Cardiac muscle cell (in vitro differentiated cells and primary cell): ENCODE measurements at regions not wholly inside any gene's neighbourhood (a gene's known extent, or its start where the extent isn't known, plus 50 kb on each side); places are given as distances from the start of the nearest gene placed in this dataset.

Experiments
- DNase-seq, 2 donors: peaks; one replicate each; pipeline versions ENCODE4 v3.0.0 to v3.0.0-alpha.2; 2010 to 2017; ENCODE audit warnings: low read depth in 1 of 2, low spot score in 1 of 2
- H3K27ac ChIP-seq: fragments of 200-600 bp; sonication (generic); 2 replicates; pipeline ENCODE4 v1.5.1; 2016
- H3K27me3 ChIP-seq: fragments of 200-600 bp; sonication (generic); 2 replicates; pipeline ENCODE4 v1.6.0; 2016; ENCODE audit warnings: control low read depth
- H3K36me3 ChIP-seq: fragments of 200-600 bp; sonication (generic); 2 replicates; pipeline ENCODE4 v1.5.1; 2016; ENCODE audit warnings: control low read depth
- H3K4me1 ChIP-seq: fragments of 200-600 bp; sonication (generic); 2 replicates; pipeline ENCODE4 v1.8.1; 2017; ENCODE audit warnings: low read depth, mild to moderate bottlenecking, mixed run types
- H3K4me3 ChIP-seq: fragments of 200-600 bp; sonication (generic); 2 replicates; pipeline ENCODE4 v1.5.1; 2016; ENCODE audit warnings: mild to moderate bottlenecking
- H3K9me3 ChIP-seq: fragments of 200-600 bp; sonication (generic); 2 replicates; pipeline ENCODE4 v1.5.1; 2017; ENCODE audit warnings: low read depth, mild to moderate bottlenecking, control low read depth
- TF ChIP-seq, protein P1 (sequence below): IDR thresholded peaks from 2 replicates; pipeline ENCODE4 v1.5.1; 2012; ENCODE audit warnings: low read depth, mild to moderate bottlenecking, low read length

DNA sequence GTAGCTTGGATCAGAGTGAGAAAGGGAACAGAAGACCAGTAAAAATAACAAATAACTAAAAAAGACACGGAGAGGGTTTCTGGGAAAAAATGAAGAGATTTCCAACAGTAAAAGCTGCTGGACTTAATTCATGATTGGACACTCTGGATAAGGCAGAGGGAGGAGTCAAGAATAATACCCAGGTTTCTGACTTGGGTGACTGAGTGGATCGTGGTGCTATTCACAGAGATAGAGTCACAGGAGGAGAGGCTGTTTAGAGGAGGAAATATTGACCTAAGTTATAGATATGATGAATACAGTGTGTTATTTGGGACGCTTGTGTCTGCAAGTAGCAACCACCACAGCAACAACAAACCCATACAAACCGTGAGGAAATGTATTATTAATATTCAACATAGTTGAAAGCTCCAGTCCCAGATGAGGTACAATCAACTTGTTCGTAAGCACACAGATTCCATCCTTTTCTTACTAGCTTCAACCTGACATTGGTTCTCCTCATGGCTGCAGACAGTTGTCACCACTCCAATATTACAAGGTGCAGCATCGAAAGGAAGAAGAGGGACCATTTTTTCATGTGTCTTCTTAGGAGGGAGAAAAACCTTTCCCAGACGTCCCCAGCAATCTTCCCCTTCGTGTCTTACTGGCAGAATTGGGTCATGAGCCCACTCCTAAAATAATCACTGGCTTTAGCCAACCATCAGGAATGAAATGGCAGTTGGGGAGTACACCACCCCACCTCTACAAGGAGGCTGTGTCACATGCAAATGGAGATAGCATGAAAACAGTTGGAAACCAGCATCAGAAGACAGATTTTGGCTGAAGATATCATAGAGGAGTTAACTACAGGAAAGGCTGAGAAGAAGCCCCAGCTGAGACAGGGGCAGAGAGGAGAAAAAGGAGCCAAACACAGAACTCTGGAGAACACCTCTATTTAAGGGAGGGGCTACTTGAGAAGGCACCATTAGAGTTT is 387.8 kb downstream of the SHQ1 start:
- Histone ChIP-seq H3K4me3 (no peak overlapping the region), H3K27me3 (no peaks in the 10 kb centered on the region), H3K9me3 (no peaks in the 10 kb centered on the region), H3K36me3 (no peaks in the 10 kb centered on the region), H3K4me1 (no peaks in the 10 kb centered on the region), H3K27ac (no peak overlapping the region)
- DNase-seq: no peak
- TF ChIP-seq, protein P1, sequence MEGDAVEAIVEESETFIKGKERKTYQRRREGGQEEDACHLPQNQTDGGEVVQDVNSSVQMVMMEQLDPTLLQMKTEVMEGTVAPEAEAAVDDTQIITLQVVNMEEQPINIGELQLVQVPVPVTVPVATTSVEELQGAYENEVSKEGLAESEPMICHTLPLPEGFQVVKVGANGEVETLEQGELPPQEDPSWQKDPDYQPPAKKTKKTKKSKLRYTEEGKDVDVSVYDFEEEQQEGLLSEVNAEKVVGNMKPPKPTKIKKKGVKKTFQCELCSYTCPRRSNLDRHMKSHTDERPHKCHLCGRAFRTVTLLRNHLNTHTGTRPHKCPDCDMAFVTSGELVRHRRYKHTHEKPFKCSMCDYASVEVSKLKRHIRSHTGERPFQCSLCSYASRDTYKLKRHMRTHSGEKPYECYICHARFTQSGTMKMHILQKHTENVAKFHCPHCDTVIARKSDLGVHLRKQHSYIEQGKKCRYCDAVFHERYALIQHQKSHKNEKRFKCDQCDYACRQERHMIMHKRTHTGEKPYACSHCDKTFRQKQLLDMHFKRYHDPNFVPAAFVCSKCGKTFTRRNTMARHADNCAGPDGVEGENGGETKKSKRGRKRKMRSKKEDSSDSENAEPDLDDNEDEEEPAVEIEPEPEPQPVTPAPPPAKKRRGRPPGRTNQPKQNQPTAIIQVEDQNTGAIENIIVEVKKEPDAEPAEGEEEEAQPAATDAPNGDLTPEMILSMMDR: no peak

DNA sequence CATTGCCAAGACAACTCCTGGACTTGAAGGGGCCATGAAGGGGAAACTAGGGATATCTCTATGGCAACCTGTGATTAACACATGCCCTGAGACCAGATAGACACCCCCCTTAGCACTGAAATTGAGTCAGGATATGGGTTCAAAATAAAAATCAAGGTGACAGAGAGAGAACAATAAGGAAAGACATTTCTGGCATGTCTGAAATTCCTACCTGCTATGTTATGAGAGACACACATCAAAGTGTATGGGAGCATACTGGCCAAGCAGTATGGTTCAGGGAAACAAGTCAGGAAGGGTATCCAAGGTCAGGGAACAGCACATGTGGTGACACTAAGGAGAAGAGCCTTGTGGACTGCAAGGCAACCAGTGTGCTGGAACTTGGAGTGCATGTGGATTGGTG is 388.7 kb downstream of the SHQ1 start:
- no peak for DNase-seq
- TF ChIP-seq, protein P1: no peak
- no peaks in the 10 kb centered on the region for H3K36me3 ChIP-seq
- H3K27me3 ChIP-seq: no peaks in the 10 kb centered on the region
- no peak overlapping the region for H3K4me3 ChIP-seq
- H3K4me1 ChIP-seq: no peaks in the 10 kb centered on the region
- H3K27ac ChIP-seq: no peak overlapping the region
- H3K9me3 ChIP-seq: no peaks in the 10 kb centered on the region

DNA sequence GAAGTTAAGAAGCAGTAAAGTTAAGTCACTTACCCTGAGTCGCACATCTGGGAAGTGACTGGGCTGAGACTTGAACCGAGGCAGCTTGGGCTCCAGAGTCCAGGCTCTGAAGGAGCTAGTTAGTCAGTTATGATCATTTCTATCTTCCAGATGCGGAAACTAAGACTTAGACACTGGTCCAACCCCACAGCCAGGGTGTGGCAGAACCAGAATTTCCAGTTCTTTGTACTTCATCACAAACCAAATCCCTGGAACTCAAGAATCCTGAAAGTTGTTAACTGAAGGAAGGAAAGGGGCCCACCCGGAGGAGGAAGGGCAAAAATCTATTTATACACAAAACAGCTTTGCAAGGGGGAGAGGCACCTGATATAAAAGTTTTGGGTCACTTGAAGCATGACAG is 389.9 kb downstream of the SHQ1 start:
- Histone ChIP-seq H3K9me3 (no peaks in the 10 kb centered on the region), H3K4me1 (no peaks in the 10 kb centered on the region), H3K4me3 (no peak overlapping the region), H3K27ac (no peak overlapping the region), H3K36me3 (no peaks in the 10 kb centered on the region), H3K27me3 (no peaks in the 10 kb centered on the region)
- TF ChIP-seq, protein P1: no peak
- DNase-seq: no peak

DNA sequence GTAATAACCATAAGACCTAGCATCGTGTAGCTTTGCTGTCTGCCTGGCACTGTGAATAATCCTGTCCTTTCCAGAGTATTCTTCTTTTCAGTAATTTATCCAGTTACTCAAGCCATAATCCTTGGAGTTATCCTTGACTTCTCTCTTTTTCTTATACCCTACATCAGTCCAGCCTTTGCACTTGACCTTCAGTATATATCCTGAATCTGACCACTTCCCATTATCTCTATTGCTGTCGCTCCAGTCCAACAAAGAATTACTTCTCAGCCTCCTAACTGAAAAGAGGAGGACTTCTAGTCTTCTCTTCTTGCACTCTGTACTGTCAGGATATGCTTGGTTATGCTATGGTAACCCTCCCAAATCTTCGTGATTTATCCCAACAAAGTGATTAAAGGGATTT is 393.8 kb downstream of the SHQ1 start:
- no peak for DNase-seq

GRCh38 chr3:72453706-72454105 is 394.5 kb downstream of the SHQ1 start:
- no peak for DNase-seq
- Histone ChIP-seq H3K27me3 (peaks cover 3% of the 10 kb centered on the region), H3K4me1 (no peaks in the 10 kb centered on the region), H3K36me3 (no peaks in the 10 kb centered on the region), H3K9me3 (no peaks in the 10 kb centered on the region), H3K27ac (no peak overlapping the region), H3K4me3 (no peak overlapping the region)
- TF ChIP-seq, protein P1: no peak

More for the DNA sequence above, 393.8 kb downstream of the SHQ1 start:
- H3K9me3 ChIP-seq: no peaks in the 10 kb centered on the region
- peaks cover 3% of the 10 kb centered on the region for H3K27me3 ChIP-seq
- H3K4me1 ChIP-seq: no peaks in the 10 kb centered on the region
- TF ChIP-seq, protein P1: no peak
- no peak overlapping the region for H3K4me3 ChIP-seq
- no peaks in the 10 kb centered on the region for H3K36me3 ChIP-seq
- no peak overlapping the region for H3K27ac ChIP-seq
